Aorta (tissue), 5 donors: ENCODE measurements at regions not wholly inside any gene's neighbourhood (a gene's known extent, or its start where the extent isn't known, plus 50 kb on each side); places are given as distances from the start of the nearest gene placed in this dataset.

Experiments used
- ATAC-seq: fragments of 200-7000 bp; cut with Tn5 transposase; one replicate; pipeline ENCODE4 v1.9.1; 2022; ENCODE audit warnings: moderate library complexity; ENCODE audit not compliant: low FRiP score
- DNase-seq, 2 donors: peaks; one replicate each; pipeline ENCODE4 v3.0.0-alpha.2; 2020
- H3K27ac ChIP-seq, 2 donors: one replicate each; pipeline ENCODE4 v1.5.1; 2013; ENCODE audit warnings: low read length in 2 of 2, mild to moderate bottlenecking in 2 of 2, moderate library complexity in 2 of 2, control low read depth in 1 of 2, inconsistent platforms in 1 of 2, low read depth in 1 of 2
- H3K27me3 ChIP-seq, 2 donors: one replicate each; pipeline ENCODE4 v1.6.1; 2013; ENCODE audit warnings: control low read depth in 1 of 2, low read length in 1 of 2, mild to moderate bottlenecking in 1 of 2, moderate library complexity in 1 of 2; ENCODE audit not compliant: insufficient read depth in 2 of 2, control insufficient read depth in 1 of 2
- H3K36me3 ChIP-seq, 2 donors: one replicate each; pipeline ENCODE4 v1.6.1; 2013; ENCODE audit warnings: control low read depth in 1 of 2, low read length in 1 of 2, mild to moderate bottlenecking in 1 of 2; ENCODE audit not compliant: insufficient read depth in 2 of 2, control insufficient read depth in 1 of 2
- H3K4me1 ChIP-seq, 2 donors: one replicate each; pipeline ENCODE4 v1.6.1; 2013; ENCODE audit warnings: low read length in 2 of 2, control low read depth in 1 of 2, mild to moderate bottlenecking in 1 of 2, moderate library complexity in 1 of 2; ENCODE audit not compliant: insufficient read depth in 2 of 2, control insufficient read depth in 1 of 2
- H3K4me3 ChIP-seq, 2 donors: one replicate each; pipeline ENCODE4 v1.5.1; 2013; ENCODE audit warnings: low read length in 2 of 2, control low read depth in 1 of 2, mild to moderate bottlenecking in 1 of 2
- H3K9me3 ChIP-seq: one replicate; pipeline ENCODE4 v1.6.1; 2013; ENCODE audit warnings: mild to moderate bottlenecking, low read length; ENCODE audit not compliant: control insufficient read depth
- WGBS, 2 donors: extraction: QIAGEN DNeasy Blood & Tissue Kit; methylation state at CpG; one replicate each; pipeline ENCODE4 v1.1.7; 2013; 5-methylcytosine and 5-hydroxymethylcytosine counted together
- intact Hi-C, 2 donors: fragments of 100-400 bp; cut with DNase I; formaldehyde crosslinking; loops; one replicate each; pipeline versions ENCODE4 v1.14.2 to v1.15.0; 2022
- donor health status: healthy with polysubstance abuse.
- donor health status: Bipolar disorder and iron deficiency.
- donor health status: DM: no; HTN: no; CAD: no.
- donor health status: DM: no; HTN: no; CAD: no.
- donor health status: DM: yes; HTN: yes; CAD: no.

GRCh38 chr6:117191009-117191408 is 74.3 kb upstream of the VGLL2 start:
- WGBS, 2 donors, result 74 to 75% methylated on average over 5 of the region's 5 CpGs
- no peaks in the 10 kb centered on the region for H3K27me3 ChIP-seq
- no peaks in the 10 kb centered on the region for H3K36me3 ChIP-seq
- H3K4me1 ChIP-seq, result no peaks in the 10 kb centered on the region
- H3K4me3 ChIP-seq, result no peak overlapping the region
- ATAC-seq, result no peak
- intact Hi-C loops, result no loop called here
- no peak overlapping the region for H3K27ac ChIP-seq
- no peaks in the 10 kb centered on the region for H3K9me3 ChIP-seq
- no peak for DNase-seq

DNA sequence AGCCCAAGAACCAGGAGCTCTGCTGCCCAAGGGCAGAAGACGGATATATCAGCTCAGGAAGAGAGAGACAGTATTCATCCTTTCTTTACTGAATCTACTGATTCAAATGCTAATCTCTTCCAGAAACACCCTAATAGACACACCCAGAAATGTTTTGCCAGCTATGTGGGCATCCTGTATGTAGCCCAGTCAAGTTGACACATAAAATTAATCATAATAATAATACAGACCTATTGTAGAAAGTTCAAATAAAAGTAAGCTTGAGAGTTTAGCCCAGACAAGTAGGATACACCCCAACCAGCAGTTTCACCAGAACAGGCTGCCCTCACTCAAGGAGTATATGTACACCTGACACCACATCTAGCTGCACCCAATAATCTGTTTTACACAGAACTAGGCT is 73.9 kb upstream of the VGLL2 start:
- intact Hi-C loops, result no loop called here
- Histone ChIP-seq H3K27me3 (no peaks in the 10 kb centered on the region), H3K4me1 (no peaks in the 10 kb centered on the region), H3K9me3 (no peaks in the 10 kb centered on the region), H3K36me3 (no peaks in the 10 kb centered on the region), H3K27ac (no peak overlapping the region), H3K4me3 (no peak overlapping the region)
- DNase-seq (no peak), ATAC-seq (no peak)
- WGBS, 2 donors, result 83 to 100% methylated on average over 1 of the region's 1 CpG

GRCh38 chr6:117194271-117194670 is 71.1 kb upstream of the VGLL2 start:
- Histone ChIP-seq H3K4me3 (no peak overlapping the region), H3K36me3 (no peaks in the 10 kb centered on the region), H3K4me1 (no peaks in the 10 kb centered on the region), H3K9me3 (no peaks in the 10 kb centered on the region), H3K27ac (no peak overlapping the region), H3K27me3 (no peaks in the 10 kb centered on the region)
- no peak for ATAC-seq
- 7 to 8% methylated on average over 2 of the region's 2 CpGs for WGBS, 2 donors
- intact Hi-C loops, result no loop called here
- no peak for DNase-seq

DNA sequence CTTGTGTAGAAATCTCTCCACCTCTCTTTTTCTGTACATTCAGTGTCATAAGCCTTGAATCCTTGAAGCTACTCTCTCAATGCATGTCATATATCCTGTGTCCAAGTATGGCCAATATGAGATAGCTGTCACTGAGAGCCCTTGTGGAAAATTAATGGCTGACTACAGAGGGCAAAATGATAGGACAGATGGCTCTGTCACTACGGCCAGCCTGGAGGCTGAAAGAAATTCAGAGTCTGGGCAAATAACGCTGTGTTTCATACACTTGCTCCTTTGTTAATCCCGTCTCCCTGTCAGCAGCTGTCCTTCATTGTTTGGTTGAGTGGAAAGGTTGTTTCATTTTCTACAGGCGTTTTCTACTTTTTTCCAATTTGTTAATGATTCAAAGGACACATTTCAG is 70.4 kb upstream of the VGLL2 start:
- Histone ChIP-seq H3K4me3 (no peak overlapping the region), H3K9me3 (no peaks in the 10 kb centered on the region), H3K27me3 (no peaks in the 10 kb centered on the region), H3K27ac (no peak overlapping the region), H3K4me1 (no peaks in the 10 kb centered on the region), H3K36me3 (no peaks in the 10 kb centered on the region)
- DNase-seq, result no peak
- ATAC-seq, result no peak
- 32 to 51% methylated on average over 4 of the region's 4 CpGs for WGBS, 2 donors
- intact Hi-C loops, result no loop called here

DNA sequence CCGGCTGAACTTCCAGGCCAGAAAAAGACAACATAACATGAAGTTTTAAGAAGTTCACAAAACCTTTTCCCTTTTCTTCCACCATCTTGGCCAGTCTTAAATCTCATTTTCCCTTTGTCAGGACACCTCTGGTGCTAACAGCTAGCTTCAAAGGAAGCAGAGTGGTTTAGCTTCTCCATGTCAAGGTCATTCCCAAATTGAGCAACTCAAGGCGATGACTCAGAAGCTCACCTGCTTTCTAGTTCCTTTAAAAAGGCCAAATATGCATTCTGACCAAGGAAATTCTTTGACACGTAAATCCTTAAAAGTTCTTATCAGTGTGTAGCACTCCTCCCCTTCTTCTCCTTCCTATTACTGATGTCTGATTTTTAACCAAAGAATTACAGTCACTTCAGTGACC is 69.6 kb upstream of the VGLL2 start:
- Histone ChIP-seq H3K27me3 (no peaks in the 10 kb centered on the region), H3K27ac (no peak overlapping the region), H3K4me1 (no peaks in the 10 kb centered on the region), H3K9me3 (no peaks in the 10 kb centered on the region), H3K36me3 (no peaks in the 10 kb centered on the region), H3K4me3 (no peak overlapping the region)
- DNase-seq (no peak), ATAC-seq (no peak)
- intact Hi-C loops, result no loop called here
- 57 to 58% methylated on average over 3 of the region's 3 CpGs for WGBS, 2 donors

DNA sequence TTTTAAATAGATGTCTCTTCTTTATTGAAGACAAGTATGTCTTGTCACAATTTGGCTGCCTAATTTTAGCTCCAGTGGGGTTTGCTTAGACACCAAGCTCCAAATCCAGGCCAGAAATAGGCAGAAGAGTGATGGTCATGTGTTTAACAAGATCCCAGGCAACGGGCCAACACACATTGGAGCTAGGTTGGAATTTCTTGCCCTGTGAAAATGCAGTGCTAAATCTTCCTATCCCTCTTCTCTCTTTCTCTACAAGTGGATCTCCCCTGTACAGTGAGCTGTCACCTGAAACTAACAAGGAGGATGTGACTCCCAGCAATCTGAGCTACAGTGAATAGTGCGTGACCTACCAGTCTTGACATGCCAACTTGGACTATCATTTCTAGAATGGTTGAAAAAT is 65.3 kb upstream of the VGLL2 start:
- ATAC-seq, result no peak
- no peak overlapping the region for H3K4me3 ChIP-seq
- intact Hi-C loops, result no loop called here
- H3K9me3 ChIP-seq, result no peaks in the 10 kb centered on the region
- no peaks in the 10 kb centered on the region for H3K27me3 ChIP-seq
- no peak overlapping the region for H3K27ac ChIP-seq
- 47 to 67% methylated on average over 2 of the region's 2 CpGs for WGBS, 2 donors
- no peaks in the 10 kb centered on the region for H3K36me3 ChIP-seq
- H3K4me1 ChIP-seq, result no peaks in the 10 kb centered on the region
- DNase-seq, result no peak

GRCh38 chr6:117204903-117205302 is 60.5 kb upstream of the VGLL2 start:
- H3K9me3 ChIP-seq, result no peaks in the 10 kb centered on the region
- DNase-seq, result no peak
- ATAC-seq, result no peak
- no peak overlapping the region for H3K4me3 ChIP-seq
- no peaks in the 10 kb centered on the region for H3K4me1 ChIP-seq
- intact Hi-C loops, result no loop called here
- H3K36me3 ChIP-seq, result no peaks in the 10 kb centered on the region
- no peak overlapping the region for H3K27ac ChIP-seq
- no peaks in the 10 kb centered on the region for H3K27me3 ChIP-seq
- 82% methylated on average over 1 of the region's 1 CpG for WGBS, 2 donors

- no peak overlapping the region for H3K4me3 ChIP-seq
- DNase-seq (no peak), ATAC-seq (no peak)
- no peaks in the 10 kb centered on the region for H3K36me3 ChIP-seq
- intact Hi-C loops, result no loop called here
- H3K27ac ChIP-seq, result no peak overlapping the region
- 39 to 48% methylated on average over 4 of the region's 4 CpGs for WGBS, 2 donors
- H3K9me3 ChIP-seq, result no peaks in the 10 kb centered on the region
- no peaks in the 10 kb centered on the region for H3K27me3 ChIP-seq
- H3K4me1 ChIP-seq, result no peaks in the 10 kb centered on the region
Observed at GRCh38 chr6:117205876-117206275, 59.5 kb upstream of the VGLL2 start.

DNA sequence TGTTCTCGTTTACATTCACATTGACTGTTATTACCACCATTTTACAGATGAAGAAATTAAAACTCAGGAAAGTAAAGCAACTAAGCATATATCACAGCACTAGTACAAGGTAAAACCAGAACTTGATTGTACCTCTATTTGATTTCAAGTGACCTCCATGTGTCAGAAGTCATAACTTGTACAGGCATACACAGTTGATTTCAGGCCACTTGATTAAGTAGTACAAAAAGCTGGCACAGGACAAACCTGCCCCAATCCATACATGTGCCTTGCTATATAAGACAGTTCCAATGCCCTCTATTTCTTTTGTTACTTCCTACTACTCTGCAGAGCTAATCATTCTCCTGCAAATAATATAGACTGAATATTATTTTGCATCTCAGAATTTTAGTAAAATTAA is 58.8 kb upstream of the VGLL2 start:
- Histone ChIP-seq H3K27ac (no peak overlapping the region), H3K27me3 (no peaks in the 10 kb centered on the region), H3K36me3 (no peaks in the 10 kb centered on the region), H3K4me1 (no peaks in the 10 kb centered on the region), H3K4me3 (no peak overlapping the region), H3K9me3 (no peaks in the 10 kb centered on the region)
- ATAC-seq (no peak), DNase-seq (no peak)
- WGBS, 2 donors, result 82 to 88% methylated on average over 1 of the region's 1 CpG
- intact Hi-C loops, result no loop called here
